ENCODE measurements at regions not wholly inside any gene's neighbourhood (a gene's known extent, or its start where the extent isn't known, plus 50 kb on each side); places are given as distances from the start of the nearest gene placed in this dataset.

DNA sequence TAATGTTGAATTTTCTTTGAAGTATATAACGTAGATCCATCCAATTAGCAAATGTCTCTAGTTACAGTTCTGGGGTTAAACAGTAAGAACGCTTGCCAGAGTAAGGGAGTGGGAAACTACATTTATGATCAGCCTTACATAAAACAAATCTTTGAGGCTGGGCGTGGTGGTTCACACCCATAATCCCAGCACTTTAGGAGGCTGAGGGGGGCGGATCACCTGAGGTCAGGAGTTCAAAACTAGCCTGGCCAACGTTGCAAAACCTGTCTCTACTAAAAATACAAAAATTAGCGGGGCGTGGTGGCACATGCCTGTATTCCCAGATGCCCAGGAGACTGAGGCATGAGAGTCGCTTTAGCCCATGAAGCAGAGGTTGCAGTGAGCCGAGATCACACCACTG, 50.1 kb upstream of the GATM start:
- H3K27me3 Mint-ChIP-seq: peaks cover 0 to 1% of the 10 kb centered on the region in 2 donors
- H3K4me3 ChIP-seq (ENCODE audit: low read length): no peak overlapping the region
- POLR2A ChIA-PET: no interaction called here

More for the DNA sequence above, 50.1 kb upstream of the GATM start:
- DNase-seq: no peak
- H3K27ac ChIP-seq (ENCODE audit: low read depth, low read length): no peak overlapping the region
- peaks cover 0 to 2% (median 0%) of the 10 kb centered on the region in 3 donors for H3K36me3 Mint-ChIP-seq
- H3K27ac Mint-ChIP-seq: peak overlapping the region in 1 of 8 donors; percentile 73
- no peaks in the 10 kb centered on the region for H3K4me1 ChIP-seq (ENCODE audit: insufficient read depth, low read length)
- H3K4me3 Mint-ChIP-seq: no peak overlapping the region
- no peaks in the 10 kb centered on the region for H3K9me3 ChIP-seq (ENCODE audit: low read length)
- peaks cover 5% of the 10 kb centered on the region in 3 donors for H3K4me1 Mint-ChIP-seq
- H3K9me3 Mint-ChIP-seq: no peaks in the 10 kb centered on the region
- H3K27me3 ChIP-seq (ENCODE audit: insufficient read depth, low read length, poor library complexity, severe bottlenecking): no peaks in the 10 kb centered on the region
- H3K36me3 ChIP-seq (ENCODE audit: insufficient read depth, low read length): no peaks in the 10 kb centered on the region
- CTCF ChIA-PET: interaction anchor here (1.0 to 3.4 kb wide), 8 partner anchors 7 to 186 kb away, joined by 3 to 72 read pairs (median 4); partner anchors contain the start of gene BLOC1S6
